AG08396 (cell line): ENCODE measurements at regions not wholly inside any gene's neighbourhood (a gene's known extent, or its start where the extent isn't known, plus 50 kb on each side); places are given as distances from the start of the nearest gene placed in this dataset.

Experiments
- DNase-seq: peaks from one replicate; pipeline ENCODE4 v3.0.0; 2012; ENCODE audit warnings: low spot score, mixed read lengths

DNA sequence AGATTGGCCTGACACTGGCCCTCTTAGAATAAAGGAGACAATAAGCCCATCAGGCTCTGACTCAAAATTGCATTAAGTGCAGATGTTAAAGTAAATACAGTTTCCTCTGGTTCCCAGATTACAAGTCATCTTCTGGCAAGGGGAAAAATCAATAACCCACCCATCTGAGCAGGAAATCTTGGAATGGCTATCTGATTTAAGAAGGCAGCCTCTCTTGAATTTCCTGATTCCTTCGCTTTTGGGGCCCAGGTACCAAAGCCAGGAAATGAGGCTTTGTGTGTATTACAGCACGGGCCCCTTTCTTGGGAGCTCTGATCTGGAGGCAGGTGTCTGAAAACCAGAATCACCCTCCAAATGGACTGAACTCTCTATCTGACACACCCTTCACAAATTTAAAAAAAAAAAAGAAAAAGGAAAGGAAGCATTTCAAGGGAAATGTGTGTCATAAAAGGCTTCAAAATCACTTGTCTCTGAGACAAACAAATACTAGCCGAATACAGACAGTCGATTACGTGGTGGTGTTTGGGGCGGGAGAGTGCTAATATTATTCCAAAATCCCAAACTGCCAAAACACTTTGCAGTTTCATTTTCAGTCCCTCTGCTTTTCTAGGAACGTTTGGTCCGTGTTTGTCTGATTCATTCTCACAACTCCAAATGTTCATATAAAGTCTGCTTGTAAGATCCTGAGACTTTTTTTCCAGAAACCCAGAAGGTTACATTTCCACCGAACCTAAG lies 240.9 kb upstream of the CAMK1G start:
- DNase-seq = no peak

DNA sequence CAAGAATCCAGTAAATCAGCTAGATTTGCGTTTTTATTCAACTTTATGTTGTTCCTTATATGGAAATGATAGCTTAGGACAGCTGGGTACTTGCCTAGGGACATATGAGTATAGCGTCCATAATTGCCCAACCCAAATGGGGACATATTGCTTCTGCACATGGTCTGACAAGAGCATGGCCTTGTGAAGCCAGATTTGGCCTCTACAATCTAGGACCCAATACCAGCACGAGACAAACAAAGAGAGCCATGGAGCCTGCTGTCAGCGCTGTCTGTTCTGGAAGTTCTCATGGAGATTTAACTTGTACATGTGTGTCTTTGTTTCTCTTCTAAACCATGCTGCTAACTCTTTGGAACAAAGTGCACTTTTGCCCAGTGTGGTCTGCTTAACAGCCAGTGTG lies 240.0 kb upstream of the CAMK1G start:
- DNase-seq = no peak

DNA sequence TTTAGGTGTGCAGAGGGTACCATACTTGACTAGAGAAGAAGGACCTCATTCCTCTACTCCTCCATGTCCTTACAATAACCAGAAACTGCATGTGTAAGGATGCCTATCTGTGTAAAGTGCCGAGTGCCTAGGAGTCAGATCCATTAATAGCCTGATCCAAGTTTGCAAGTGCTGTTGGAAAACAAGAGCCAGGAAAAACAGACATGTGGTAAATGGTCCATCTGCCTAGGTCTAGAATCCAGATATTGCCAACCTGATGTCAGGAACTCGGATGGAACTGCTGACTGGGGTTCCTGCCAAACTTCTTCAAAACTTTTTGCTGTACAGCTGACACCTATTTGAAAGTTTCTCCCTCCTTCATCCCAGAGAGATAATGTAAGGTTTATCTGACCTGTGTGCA lies 239.4 kb upstream of the CAMK1G start:
- no peak for DNase-seq

DNA sequence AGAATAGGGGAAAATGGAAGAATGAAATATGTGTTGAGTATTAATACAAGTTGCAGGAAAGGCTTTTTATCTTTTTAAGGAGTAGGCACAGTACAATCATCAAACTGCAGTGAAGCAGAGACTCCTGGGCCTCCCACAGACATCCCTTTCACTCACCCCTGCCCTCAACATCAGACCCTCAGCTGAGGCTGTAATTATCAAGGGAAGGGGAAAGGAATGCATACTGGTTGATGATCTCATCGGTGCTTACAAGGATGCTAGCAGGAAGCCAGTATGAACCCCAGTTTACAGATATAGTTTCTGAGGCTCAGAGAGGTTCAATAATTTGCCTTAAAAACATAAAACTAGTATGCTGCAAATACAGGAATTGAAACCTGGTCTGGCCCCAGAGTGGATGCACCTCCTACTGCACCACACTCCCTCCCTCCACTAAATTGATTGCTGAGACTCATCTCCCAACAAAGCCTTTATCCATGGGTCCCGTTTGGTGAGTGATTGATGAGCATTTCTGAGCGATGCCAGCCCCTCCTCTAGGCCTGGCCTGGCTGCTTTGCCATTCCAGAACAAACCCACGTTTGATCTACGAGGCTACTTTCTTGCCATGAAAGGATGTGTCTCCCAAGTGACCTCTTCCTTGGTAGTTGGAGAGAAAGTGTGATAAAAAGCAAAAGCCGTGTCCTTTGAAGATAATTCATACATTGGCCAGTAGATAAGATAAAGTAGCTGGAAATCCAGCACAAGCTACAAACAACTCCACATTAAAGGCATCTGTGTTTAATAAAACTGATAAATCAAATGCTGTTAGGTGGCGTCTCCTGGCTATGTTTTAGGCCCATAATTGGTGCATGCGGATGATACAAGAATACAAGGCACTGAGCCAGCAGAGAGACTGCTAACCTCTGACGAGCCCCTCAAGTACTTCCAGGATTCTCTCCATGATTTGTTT lies 233.9 kb upstream of the CAMK1G start:
- DNase-seq = no peak

DNA sequence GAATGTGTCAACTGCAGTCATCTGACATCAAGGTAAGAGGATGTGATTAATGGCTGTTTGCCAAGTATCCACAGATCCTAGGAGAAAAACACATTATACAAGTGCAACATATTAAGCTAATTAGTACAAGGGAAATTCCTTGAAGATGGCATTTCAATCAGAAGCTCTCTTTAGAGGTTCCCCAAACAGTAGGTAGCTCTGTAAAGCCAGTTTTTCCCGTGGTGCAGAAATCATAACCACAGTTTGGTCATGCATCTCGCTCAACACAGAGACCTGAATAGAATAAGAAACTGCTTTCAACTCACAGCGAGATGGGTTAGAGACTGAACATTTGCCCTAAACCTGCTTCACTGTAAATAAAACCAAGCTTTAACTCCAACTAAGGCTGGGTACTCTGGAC lies 230.5 kb upstream of the CAMK1G start:
- DNase-seq = no peak

DNA sequence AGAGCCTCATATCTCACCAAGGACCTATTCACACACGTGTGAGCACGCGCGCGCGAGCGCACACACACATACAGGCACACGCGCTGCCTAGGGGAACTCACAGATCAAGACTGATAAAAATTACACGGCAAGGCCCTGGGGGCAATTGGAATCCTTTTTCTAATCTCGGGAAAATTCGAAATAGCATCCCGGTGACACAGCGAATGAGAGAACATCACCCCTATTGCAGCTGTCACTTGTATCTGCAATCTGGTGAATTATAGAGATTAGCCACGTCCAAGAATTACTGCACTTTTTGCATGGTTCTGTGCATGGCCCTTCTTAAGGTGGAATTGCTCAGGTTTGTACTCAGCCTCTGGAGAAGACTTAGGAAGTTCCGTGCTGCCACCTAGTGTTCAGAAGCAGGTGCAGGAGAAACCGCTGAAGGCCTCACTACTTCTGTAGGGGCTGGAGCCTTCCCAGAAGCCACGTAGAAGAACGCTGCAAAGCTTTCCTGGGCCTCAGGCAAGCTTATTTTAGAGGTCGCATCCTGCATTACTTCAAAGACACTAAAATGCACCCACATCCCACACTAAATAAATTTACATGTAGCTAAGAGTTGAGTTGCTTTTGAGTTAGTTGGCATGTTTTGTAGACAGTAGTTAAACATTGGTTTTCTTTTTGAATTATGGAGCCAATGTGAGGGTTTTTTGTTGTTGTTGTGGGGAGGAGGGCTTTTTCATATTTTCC lies 229.2 kb upstream of the CAMK1G start:
- peak; percentile 78 for DNase-seq

DNA sequence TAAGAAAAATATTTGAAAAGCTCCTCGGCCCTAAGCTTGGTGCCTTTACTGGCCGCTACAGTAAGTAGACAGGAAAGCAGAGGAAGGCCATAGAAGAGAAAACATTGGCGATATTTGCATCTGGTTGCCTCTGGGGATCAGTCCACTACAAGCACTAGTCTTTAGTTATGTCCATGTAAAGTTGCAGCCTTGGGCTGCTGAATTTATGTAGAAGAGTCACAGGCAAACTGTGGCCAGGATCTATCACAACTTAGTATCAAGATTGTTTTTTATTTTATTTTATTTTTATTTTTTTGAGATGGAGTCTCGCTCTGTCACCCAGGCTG lies 228.7 kb upstream of the CAMK1G start:
- DNase-seq = no peak

DNA sequence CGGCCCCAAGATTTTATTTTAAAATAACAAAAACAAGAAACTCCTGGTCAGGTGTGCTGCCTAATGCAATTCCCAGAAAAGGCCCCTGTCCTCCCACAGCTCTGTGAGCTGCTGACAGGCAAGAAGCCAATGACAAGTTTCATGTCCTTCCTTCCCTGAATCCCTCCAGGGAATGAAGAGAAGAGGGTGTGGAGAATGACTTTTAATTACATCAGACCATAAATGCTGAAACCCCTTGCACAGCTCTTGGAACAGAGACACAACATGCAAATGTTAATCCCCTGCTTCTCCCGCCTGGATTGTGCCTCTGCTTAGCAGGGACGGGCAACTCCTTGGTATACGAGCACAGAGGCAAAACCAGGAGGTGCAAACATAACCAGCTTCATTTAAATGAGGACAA lies 228.1 kb upstream of the CAMK1G start:
- no peak for DNase-seq

DNA sequence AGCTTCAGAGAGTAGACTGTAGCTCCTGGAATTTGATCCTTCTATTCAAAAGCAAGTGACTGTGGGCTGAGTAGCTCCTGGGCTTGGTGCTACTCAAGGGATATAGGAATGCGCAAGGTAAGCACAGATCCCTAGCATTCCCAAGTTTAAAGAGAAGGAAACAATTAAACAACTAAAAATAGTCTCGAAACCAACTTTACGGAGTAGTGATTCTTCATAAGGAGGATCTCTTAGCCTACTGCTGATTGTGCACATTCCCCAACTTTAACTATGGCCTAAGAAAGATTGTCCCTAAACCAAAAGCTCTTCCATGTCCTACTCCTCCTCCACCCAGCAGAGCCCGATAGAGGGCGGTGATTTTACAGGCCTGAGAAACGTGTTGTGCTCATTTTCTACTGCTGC lies 226.5 kb upstream of the CAMK1G start:
- no peak for DNase-seq

DNA sequence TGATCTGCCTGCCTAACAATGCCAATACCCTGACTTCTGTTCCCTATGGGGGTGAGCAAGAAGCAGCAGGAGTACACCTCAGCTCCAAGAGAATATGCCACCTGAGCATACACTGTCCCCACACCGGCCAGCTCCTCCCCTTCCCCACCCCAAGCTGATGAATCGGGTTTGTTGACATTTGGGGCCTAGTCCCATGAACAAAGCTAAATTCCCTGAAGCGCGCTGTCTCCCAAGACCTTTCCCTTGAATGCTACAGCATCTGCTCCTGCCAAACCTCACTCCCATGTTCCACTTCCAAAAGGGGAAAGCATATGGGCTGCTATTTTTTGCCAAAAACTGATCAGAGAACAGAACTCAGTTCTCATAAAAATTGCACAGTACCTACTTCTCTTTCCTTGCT lies 220.4 kb upstream of the CAMK1G start:
- no peak for DNase-seq

DNA sequence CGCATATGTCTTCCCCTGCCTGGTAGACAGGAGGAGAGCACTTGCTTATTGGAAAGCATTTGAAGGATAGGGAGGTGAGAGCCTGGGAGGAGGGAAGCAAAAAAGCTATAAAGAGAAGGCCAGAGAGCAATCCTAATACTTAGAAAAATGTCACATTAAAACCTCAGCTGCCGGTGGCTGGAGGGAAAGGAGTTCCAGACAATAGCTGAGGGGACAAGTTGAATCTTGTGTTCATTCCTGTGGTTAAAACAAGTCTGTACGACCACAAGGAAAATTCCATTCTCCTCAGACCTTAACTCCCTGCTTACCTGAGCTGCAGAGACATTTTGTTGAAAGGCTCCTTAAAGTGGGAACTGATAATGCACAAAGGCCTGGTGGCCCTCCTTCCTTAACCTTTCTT lies 218.8 kb upstream of the CAMK1G start:
- DNase-seq = no peak

DNA sequence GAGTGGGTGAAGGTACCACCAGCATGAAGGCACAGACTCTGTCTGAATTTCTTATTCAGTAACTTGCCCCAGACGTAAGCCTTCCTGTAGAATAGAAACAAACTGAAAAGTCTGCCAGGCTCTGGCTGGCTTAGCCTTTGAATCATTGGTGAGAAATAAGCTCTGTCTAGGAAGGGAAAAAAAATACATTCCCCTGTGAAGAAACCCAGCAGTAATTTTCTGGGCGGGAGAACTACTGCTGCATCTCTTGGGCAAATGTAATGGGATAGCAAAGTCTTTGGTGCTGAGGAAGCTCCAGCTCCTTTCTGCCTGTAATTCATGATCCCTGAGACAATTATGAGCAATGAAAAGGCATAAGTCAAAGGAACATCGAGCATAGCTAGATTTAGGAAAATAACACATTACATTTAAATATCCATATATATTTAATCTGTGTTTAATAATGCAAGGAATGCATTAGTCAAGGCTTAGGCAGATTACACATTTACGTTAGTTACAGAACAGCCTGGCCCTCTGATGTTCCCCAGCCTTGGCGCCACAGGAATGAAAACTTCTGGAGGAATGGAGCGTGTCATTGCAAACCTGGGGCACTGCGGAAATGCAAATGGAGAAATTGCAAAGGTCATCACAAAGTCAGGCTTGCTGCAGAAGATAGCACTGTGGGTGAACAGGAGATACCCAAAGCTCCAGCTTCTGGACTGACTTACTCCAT lies 216.3 kb upstream of the CAMK1G start:
- no peak for DNase-seq

DNA sequence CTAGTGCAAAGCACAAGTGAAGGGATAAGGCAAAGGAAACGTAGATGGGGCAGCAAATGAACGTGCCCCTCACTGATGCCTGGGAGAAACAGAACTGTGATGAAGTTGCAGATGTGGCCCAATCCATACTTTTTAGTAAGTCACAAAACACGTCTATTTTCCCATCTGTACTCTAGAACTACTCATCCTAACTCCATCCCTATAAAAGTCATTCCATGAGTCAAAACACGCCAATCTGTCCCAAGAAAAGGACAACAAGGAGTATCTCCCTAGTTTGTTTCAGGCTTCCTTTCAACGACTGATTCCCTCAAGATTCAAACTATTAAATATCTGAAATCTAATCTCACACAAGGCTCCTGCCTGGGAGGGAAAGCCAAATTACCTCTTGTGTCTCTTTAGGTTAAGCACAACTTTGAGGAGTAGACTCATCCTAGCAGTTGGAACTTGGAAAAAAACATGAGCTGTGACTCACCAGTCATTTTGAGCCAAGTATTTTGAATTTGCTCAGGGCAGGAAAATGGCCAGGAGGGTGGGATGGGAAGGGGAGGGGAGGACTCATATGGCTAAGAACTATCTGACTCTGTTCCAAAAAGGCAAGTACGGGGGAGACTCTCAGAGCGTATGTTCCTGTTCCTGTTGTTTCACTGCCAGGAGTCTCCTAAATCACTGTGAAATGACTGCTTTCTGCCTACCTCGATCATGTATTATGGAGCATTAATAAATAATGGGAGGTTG lies 214.5 kb upstream of the CAMK1G start:
- peak; percentile 33 for DNase-seq

DNA sequence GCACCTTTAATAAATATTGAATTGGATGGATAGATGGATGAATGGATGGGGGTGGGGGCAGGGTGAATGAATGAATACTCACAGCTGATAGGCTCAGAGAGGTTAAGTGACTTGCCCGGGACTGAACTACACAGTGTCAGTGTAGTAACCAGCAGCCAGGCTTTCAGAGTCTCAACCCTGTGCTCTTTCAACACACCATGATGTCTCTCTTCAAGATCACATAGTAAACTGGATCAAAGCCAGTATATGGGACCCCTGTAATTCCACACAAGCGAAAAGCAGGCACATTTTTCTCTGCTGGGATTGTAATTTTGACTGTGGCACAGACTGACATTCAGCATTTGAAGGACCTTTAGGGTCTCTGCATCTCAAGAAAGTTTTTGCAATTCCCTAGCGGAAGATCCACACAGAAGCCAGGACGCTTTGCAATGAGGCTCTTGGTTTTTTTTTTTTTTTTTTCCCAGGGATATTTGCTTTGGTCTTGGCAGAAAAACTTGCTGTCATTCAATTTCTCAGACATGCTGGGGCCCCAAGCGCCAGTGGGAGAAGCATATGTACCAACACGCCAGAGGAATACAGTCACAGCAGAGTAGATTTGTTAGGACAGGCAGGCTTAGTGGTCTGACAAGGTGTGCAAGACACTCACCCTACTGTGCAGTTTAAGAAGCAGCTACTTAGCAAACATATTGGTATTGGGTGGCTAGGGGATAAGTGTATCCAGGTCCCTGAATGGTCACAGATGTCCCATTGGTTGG lies 213.1 kb upstream of the CAMK1G start:
- DNase-seq = no peak

DNA sequence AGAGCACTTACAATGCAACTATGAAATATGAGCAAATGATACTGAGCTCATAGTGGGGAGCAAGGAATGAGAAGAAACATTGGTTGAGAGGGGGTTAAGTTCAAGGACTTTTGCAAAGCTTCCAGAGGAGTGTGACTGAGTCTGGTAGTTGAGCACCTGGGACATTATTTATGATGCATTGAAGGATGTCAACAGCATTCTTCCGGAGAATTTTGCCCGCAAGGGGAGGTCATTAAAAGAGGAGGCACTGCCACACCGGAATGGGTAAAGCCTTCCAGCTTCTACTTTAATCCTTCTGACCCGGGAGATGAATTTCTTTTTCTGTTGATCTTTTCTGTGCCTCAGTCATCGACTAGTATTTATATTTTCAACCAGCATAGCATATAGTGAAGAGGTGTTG lies 208.4 kb upstream of the CAMK1G start:
- DNase-seq = no peak

DNA sequence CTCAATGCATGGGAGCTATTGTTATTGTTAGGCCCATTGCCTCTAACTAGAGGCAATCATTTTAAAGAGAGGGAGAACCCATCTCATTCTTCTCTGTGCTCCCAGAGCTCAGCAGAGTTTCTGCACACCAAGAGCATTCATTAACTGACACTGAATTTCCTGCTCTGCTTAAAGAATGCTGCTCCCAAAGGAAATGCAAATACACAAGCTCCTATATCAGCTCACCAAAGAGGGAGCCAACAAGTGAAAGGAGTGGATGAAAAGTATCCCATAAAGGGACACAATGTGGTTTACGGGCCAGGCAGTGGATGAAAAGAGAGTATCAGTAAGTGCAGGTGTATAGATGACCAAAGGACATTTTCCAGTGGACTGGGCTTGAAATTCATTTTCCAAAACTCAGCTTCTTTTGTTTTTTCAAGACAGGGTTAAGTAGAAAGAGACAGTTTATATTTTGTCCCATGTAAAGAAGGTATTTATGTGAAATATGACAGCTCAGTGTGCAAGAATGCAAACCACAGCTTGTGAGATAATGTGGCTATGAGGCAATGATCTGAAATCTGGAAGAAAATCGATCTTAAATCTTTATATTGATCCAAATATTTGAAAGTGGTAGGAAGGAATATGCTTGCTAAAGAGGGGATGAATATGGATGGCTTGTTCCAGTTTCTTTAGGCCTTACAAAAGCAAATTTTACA lies 207.7 kb upstream of the CAMK1G start:
- DNase-seq = no peak

DNA sequence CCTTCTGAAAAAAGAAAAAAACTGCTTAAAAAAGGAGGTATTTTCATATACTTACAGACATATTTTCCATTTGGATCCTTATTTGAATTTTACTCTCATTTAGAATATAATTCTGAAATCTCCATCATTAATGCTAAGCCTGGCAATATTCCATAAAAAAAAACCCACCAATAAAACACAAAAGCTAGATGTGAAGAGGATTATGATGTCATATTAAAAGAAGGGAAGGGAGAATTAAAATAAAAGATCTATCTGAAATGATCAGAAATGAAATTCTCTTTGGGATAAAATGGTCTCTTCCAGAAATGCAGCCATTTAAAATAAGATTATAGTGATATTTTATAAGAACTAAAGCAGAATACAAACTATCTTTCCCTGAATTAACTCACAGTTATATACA lies 206.7 kb upstream of the CAMK1G start:
- DNase-seq = no peak

DNA sequence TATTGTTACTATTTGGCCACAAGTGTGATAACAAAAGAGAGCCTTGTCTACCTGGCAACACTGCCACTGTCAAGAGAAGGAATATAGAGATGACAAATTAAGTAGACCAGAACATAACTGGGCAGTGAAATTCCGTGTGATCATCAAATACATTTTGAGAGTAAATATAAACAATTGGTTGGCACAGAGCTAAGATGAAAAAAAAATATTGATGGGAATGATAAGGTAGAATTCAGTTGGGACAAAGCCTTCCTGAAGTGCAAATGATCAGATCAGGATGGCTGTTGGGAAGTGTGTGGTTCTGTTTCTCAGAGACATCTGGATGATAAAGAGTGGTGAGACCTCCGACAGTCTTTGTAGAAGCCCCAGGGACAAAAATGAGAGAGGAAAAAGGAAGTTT lies 205.5 kb upstream of the CAMK1G start:
- DNase-seq = no peak

DNA sequence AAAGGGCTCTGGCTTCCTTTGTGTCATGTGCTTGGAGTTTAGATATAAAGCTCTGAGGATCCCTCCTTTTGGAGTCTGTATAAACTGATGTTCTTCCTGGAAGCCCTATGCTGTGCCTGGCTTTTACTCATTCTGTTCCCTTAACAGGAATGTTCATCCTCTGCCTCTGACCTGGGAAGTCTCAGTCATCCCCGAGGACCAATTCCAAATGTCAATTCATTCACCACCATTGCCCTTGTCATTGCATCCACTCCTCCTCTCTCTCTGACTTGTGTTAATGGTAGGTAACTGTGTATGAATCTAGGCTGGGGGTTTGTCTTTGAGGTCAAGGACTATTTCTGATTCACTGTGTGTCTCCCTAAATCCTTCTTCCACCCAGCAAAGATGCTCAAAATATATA lies 204.2 kb upstream of the CAMK1G start:
- no peak for DNase-seq

DNA sequence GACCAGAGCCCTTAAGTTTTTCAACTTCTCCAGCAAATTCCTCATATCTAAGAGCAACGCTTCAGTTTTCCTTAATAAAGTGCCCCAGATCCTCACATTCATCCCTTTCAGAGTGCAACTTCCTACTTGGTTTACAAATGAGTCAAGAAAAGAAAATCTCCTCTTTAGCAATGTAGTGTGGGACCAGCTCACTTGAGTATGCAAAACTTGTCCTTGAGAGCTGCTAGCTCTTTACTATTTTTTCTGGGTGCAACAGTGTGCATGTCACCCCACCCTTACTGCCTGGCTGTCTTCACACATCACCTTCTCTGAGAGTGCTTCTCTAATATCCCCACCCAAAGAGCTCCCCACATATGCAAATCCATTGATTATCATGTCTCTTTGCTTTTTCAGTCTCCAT lies 203.1 kb upstream of the CAMK1G start:
- DNase-seq = no peak
